A673 (cell line): ENCODE measurements at regions not wholly inside any gene's neighbourhood (a gene's known extent, or its start where the extent isn't known, plus 50 kb on each side); places are given as distances from the start of the nearest gene placed in this dataset.

Source experiments
- BruUV-seq: library from RNA; stranded (reverse); fragments of 400-500 nt; replicated peaks from 2 replicates; lab custom pipeline; 2021; lab: Mats Ljungman, UMichigan
- CTCF ChIA-PET: fragments of 300-600 bp; sonication (Branson Sonifier 250); formaldehyde crosslinking; loops from one replicate; lab custom pipeline; 2022; ENCODE audit warnings: antibody characterized with exemption; lab: Charles Lee
- POLR2A ChIA-PET: fragments of 300-600 bp; sonication (Branson Sonifier 250); formaldehyde crosslinking; loops from one replicate; lab custom pipeline; 2022; ENCODE audit warnings: antibody characterized with exemption; ENCODE audit not compliant: low non-redundant PET; lab: Charles Lee
- DNase-seq: peaks from one replicate; pipeline ENCODE4 v3.0.0-alpha.2; 2015; ENCODE audit warnings: low spot score
- H3K27ac ChIP-seq: fragments of 200-600 bp; sonication (generic); 2 replicates; pipeline ENCODE4 v1.5.1; 2016; ENCODE audit warnings: mixed run types, low read depth, mild to moderate bottlenecking, mixed read lengths, antibody characterized with exemption, low read length; ENCODE audit not compliant: poor library complexity, severe bottlenecking
- H3K27me3 ChIP-seq: fragments of 200-600 bp; sonication (generic); replicated peaks from 2 replicates; pipeline ENCODE4 v1.6.1; 2017; ENCODE audit warnings: mixed run types, low read depth, mild to moderate bottlenecking, mixed read lengths, antibody characterized with exemption, low read length; ENCODE audit not compliant: insufficient read depth, poor library complexity
- H3K36me3 ChIP-seq: fragments of 200-600 bp; sonication (generic); 2 replicates; pipeline ENCODE4 v1.6.1; 2016; ENCODE audit warnings: mixed run types, mild to moderate bottlenecking, mixed read lengths, antibody characterized with exemption, low read length; ENCODE audit not compliant: insufficient read depth, poor library complexity, severe bottlenecking
- H3K4me1 ChIP-seq: fragments of 200-600 bp; sonication (generic); 2 replicates; pipeline ENCODE4 v1.6.1; 2017; ENCODE audit warnings: mixed run types, mild to moderate bottlenecking, mixed read lengths, antibody characterized with exemption, low read length; ENCODE audit not compliant: insufficient read depth, poor library complexity, severe bottlenecking
- H3K4me3 ChIP-seq: fragments of 200-600 bp; sonication (generic); 2 replicates; pipeline ENCODE4 v1.5.1; 2016; ENCODE audit warnings: low read depth, mixed run types, mild to moderate bottlenecking, mixed read lengths, low read length; ENCODE audit not compliant: poor library complexity, severe bottlenecking
- H3K9me3 ChIP-seq: fragments of 200-600 bp; sonication (generic); 2 replicates; pipeline ENCODE4 v1.6.1; 2016; ENCODE audit warnings: mixed run types, low read depth, mild to moderate bottlenecking, mixed read lengths, antibody characterized with exemption, low read length; ENCODE audit not compliant: poor library complexity, severe bottlenecking
- EZH2 ChIP-seq: fragments of 200-600 bp; sonication (generic); IDR thresholded peaks from 2 replicates; pipeline ENCODE4 v1.6.1; 2017; ENCODE audit warnings: borderline replicate concordance, low read depth, mild to moderate bottlenecking, mixed read lengths, antibody characterized with exemption, low read length; ENCODE audit not compliant: poor library complexity, severe bottlenecking
- intact Hi-C: fragments of 100-400 bp; cut with micrococcal nuclease; formaldehyde crosslinking; loops from one replicate; pipeline ENCODE4 v1.10.0; 2022; ENCODE audit not compliant: unreplicated experiment
- TF ChIP-seq, protein P1 (sequence below): fragments of 300-800, 200-600 bp; sonication (generic); conservative IDR thresholded peaks from 2 replicates; pipeline ENCODE4 v1.5.1; 2017; ENCODE audit warnings: low read depth, mild to moderate bottlenecking, antibody characterized with exemption, low read length, moderate library complexity, mixed read lengths

DNA sequence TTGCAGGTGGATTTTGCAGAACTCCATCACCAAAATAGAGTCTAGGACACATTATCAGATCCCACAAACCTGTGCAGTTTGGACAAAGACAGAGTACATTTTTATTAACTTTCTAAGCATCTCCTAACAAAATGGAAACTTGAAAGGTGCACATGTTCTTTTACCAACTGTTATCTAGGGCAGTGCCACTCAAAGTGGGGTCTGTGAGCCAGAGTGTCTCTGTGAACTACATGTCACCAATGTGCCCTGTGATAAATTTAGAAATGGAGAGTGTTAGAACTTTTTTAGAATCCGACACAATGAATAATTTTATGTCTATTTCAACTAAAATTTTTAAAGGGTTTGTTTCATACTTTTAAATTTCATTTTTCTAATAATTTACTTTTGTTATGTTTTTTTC, 68.4 kb upstream of the TMC3 start:
- TF ChIP-seq, protein P1, sequence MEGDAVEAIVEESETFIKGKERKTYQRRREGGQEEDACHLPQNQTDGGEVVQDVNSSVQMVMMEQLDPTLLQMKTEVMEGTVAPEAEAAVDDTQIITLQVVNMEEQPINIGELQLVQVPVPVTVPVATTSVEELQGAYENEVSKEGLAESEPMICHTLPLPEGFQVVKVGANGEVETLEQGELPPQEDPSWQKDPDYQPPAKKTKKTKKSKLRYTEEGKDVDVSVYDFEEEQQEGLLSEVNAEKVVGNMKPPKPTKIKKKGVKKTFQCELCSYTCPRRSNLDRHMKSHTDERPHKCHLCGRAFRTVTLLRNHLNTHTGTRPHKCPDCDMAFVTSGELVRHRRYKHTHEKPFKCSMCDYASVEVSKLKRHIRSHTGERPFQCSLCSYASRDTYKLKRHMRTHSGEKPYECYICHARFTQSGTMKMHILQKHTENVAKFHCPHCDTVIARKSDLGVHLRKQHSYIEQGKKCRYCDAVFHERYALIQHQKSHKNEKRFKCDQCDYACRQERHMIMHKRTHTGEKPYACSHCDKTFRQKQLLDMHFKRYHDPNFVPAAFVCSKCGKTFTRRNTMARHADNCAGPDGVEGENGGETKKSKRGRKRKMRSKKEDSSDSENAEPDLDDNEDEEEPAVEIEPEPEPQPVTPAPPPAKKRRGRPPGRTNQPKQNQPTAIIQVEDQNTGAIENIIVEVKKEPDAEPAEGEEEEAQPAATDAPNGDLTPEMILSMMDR: no peak
- no peak for TF ChIP-seq EZH2
- Histone ChIP-seq H3K4me3 (no peak overlapping the region), H3K4me1 (no peaks in the 10 kb centered on the region), H3K27ac (no peak overlapping the region), H3K9me3 (peaks cover 3% of the 10 kb centered on the region), H3K27me3 (peaks cover 12% of the 10 kb centered on the region), H3K36me3 (no peaks in the 10 kb centered on the region)
- DNase-seq: no peak
- CTCF ChIA-PET: no interaction called here
- no TSS peak for BruUV-seq
- POLR2A ChIA-PET: no interaction called here
- intact Hi-C loops: no loop called here

DNA sequence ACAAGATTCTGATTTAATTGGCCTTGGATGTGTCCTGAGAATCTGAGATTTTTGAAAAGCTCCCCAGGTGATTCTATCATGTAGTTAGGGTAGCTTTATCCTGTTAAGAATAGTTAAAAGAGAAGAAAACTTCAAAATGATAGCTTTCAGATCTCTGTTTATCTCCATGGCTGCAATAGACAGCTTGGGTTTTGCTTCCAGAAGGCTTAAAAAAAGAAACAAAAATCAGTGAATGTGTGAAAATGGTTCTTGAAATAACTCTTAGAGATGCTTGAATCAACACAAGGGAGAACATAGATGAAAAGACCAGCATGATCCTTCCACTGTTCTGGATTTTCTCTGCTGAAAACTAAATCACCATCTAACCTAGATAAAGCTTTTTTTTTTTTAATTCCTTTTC, 60.8 kb upstream of the TMC3 start:
- POLR2A ChIA-PET: no interaction called here
- intact Hi-C loops: no loop called here
- no TSS peak for BruUV-seq

DNA sequence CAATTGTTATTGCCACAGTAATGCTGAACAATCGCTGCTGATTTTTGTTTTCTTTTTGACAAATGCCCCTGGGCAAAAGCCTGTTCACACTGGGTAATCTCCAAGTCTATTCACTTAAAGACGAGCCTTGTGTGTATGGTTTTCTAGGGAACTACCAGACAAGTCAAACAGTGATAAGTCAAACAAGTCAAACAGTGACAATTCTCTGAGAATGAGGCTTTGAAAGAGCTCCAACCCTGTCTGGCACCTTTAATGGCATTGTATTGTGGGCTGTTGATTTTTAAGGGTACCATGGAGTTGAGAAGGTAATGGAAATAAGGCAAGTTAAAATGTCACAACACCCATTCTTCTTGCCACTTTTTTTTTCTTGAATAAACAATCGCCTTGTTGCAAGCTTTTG, 59.4 kb upstream of the TMC3 start:
- H3K27ac ChIP-seq: no peak overlapping the region
- no TSS peak for BruUV-seq
- peaks cover 23% of the 10 kb centered on the region for H3K27me3 ChIP-seq
- no peak for TF ChIP-seq EZH2
- intact Hi-C loops: no loop called here
- no peak overlapping the region for H3K4me3 ChIP-seq
- no peaks in the 10 kb centered on the region for H3K9me3 ChIP-seq
- H3K4me1 ChIP-seq: no peaks in the 10 kb centered on the region
- no peaks in the 10 kb centered on the region for H3K36me3 ChIP-seq
- POLR2A ChIA-PET: no interaction called here
- no peak for DNase-seq
- CTCF ChIA-PET: no interaction called here

More for the DNA sequence above, 60.8 kb upstream of the TMC3 start:
- Histone ChIP-seq H3K9me3 (no peaks in the 10 kb centered on the region), H3K27me3 (peaks cover 20% of the 10 kb centered on the region), H3K36me3 (no peaks in the 10 kb centered on the region), H3K4me3 (no peak overlapping the region), H3K4me1 (no peaks in the 10 kb centered on the region), H3K27ac (no peak overlapping the region)
- TF ChIP-seq EZH2: no peak
- TF ChIP-seq, protein P1: no peak
- CTCF ChIA-PET: no interaction called here
- DNase-seq: no peak

DNA sequence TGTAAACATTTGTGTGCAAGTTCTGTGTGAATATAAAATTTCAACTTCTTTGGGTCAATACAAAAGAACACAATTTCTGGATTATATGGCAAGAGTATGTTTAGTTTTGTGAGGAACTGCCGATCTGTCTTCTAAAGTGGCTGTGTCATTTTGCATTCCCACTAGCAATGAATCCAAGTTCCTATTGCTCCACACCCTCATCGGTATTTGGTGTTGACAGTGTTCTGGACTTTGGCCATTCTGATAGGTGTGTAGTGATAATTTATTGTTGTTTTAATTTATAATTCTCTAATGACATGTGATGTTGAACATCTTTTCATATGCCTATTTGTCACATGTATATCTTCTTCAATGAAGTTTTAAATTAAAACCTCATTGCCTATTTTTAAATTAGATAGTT, 58.2 kb upstream of the TMC3 start:
- H3K27ac ChIP-seq: no peak overlapping the region
- ChIA-PET POLR2A (no interaction called here), CTCF (no interaction called here)
- no TSS peak for BruUV-seq
- TF ChIP-seq EZH2: no peak
- TF ChIP-seq, protein P1: no peak
- DNase-seq: no peak
- H3K27me3 ChIP-seq: peaks cover 18% of the 10 kb centered on the region
- no peaks in the 10 kb centered on the region for H3K36me3 ChIP-seq
- H3K4me3 ChIP-seq: no peak overlapping the region
- H3K4me1 ChIP-seq: no peaks in the 10 kb centered on the region
- no peaks in the 10 kb centered on the region for H3K9me3 ChIP-seq
- intact Hi-C loops: no loop called here
